Spleen (tissue), 7 donors: ENCODE measurements at regions not wholly inside any gene's neighbourhood (a gene's known extent, or its start where the extent isn't known, plus 50 kb on each side); places are given as distances from the start of the nearest gene placed in this dataset.

Experiments
- POLR2A ChIP-seq, 3 donors: fragments of 450-650 bp; IDR thresholded peaks; one replicate each; pipeline ENCODE4 v1.5.1; 2017; ENCODE audit warnings: antibody characterized with exemption in 3 of 3, mild to moderate bottlenecking in 1 of 3
- POLR2AphosphoS5 ChIP-seq, 3 donors: sonication (generic); formaldehyde crosslinking; IDR thresholded peaks; one replicate each; pipeline ENCODE4 v1.5.1; 2017; ENCODE audit warnings: antibody characterized with exemption in 3 of 3
- TF ChIP-seq, protein P1 (sequence below), 11 experiments: fragments of 200-600 bp in 7 of 11; fragments of 450-650 bp in 4 of 11; sonication (generic) in 4 of 11; IDR thresholded peaks in 8 of 11; conservative IDR thresholded peaks in 3 of 11; 1 replicate in 7 of 11; 2 replicates in 4 of 11; pipeline versions ENCODE4 v1.4.0 to v1.8.0; 2016 to 2021; ENCODE audit warnings: antibody characterized with exemption in 11 of 11, inconsistent platforms in 4 of 11, mild to moderate bottlenecking in 1 of 11
- donor health status: DM: no; HTN: no; CAD: no; lungs with moderate emphysema.
- donor health status: DM: no; HTN: no; CAD: no.
- donor health status: DM: no; HTN: no; CAD: no.

DNA sequence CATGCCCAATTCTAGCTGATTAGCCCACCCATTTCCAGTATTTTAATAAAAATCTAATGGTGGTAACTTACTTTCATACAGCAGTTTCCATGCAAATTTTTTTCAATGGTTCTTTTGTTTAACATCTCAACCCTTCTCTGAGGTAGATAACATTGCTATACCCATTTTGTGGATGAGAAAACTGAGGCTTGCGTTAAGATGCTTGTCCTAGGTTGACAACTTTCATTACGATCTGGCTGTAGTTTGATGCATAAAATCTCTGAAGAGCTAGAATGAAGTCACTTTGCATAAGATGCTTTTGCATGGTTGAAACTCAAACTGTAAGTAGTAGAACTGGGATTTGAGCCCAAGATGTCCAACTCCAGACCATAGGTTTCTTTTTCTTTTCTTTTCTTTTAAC lies 309.5 kb upstream of the PODXL start:
- TF ChIP-seq, protein P1, sequence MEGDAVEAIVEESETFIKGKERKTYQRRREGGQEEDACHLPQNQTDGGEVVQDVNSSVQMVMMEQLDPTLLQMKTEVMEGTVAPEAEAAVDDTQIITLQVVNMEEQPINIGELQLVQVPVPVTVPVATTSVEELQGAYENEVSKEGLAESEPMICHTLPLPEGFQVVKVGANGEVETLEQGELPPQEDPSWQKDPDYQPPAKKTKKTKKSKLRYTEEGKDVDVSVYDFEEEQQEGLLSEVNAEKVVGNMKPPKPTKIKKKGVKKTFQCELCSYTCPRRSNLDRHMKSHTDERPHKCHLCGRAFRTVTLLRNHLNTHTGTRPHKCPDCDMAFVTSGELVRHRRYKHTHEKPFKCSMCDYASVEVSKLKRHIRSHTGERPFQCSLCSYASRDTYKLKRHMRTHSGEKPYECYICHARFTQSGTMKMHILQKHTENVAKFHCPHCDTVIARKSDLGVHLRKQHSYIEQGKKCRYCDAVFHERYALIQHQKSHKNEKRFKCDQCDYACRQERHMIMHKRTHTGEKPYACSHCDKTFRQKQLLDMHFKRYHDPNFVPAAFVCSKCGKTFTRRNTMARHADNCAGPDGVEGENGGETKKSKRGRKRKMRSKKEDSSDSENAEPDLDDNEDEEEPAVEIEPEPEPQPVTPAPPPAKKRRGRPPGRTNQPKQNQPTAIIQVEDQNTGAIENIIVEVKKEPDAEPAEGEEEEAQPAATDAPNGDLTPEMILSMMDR (IDR thresholded peaks at IDR 0.05 in 8 of 11, conservative IDR thresholded peaks at IDR 0.05 in 3 of 11), result no peak
- TF ChIP-seq POLR2A (IDR thresholded peaks at IDR 0.05), result no peak
- TF ChIP-seq POLR2AphosphoS5 (IDR thresholded peaks at IDR 0.05), result no peak
